ENCODE measurements at regions not wholly inside any gene's neighbourhood (a gene's known extent, or its start where the extent isn't known, plus 50 kb on each side); places are given as distances from the start of the nearest gene placed in this dataset.

DNA sequence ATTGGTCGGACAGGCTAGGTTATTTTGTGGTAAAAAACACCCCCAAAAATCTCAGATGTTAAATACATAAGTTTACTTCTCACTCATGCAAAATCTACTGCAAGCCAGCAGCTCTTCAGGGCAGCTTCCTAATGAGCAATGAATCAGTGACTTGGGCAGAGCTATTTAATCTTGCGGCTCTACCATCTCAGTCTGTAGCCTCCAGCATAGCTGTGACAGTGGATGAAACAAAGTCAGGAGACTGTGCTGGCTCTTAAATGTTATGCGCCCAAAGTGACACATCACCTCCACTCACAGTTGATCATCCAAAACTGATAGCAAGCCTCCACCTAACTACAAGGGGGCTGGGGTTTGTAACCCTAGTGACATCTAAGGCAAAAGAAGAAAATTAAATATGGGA, 571.9 kb downstream of the METTL4 start:
- TF ChIP-seq ARNTL (CRISPR knock-in tag; IDR thresholded peaks at IDR 0.05; ENCODE audit: borderline replicate concordance, low read depth) (no peak), PATZ1 (CRISPR knock-in tag; IDR thresholded peaks at IDR 0.05; ENCODE audit: borderline replicate concordance) (no peak), TOX (CRISPR knock-in tag; IDR thresholded peaks at IDR 0.05; ENCODE audit: borderline replicate concordance) (no peak), ZNF70 (CRISPR knock-in tag; IDR thresholded peaks at IDR 0.05) (no peak)
- TF ChIP-seq, protein P1, sequence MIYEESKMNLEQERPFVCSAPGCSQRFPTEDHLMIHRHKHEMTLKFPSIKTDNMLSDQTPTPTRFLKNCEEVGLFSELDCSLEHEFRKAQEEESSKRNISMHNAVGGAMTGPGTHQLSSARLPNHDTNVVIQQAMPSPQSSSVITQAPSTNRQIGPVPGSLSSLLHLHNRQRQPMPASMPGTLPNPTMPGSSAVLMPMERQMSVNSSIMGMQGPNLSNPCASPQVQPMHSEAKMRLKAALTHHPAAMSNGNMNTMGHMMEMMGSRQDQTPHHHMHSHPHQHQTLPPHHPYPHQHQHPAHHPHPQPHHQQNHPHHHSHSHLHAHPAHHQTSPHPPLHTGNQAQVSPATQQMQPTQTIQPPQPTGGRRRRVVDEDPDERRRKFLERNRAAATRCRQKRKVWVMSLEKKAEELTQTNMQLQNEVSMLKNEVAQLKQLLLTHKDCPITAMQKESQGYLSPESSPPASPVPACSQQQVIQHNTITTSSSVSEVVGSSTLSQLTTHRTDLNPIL (CRISPR knock-in tag; IDR thresholded peaks at IDR 0.05; ENCODE audit: low read depth) = no peak

Data from SK-N-SH treated with all-trans-retinoic acid at 6 μM for 48 hours (cell line).